Neuronal stem cell (in vitro differentiated cells): ENCODE measurements at regions not wholly inside any gene's neighbourhood (a gene's known extent, or its start where the extent isn't known, plus 50 kb on each side); places are given as distances from the start of the nearest gene placed in this dataset.

ENCODE experiments used
- DNase-seq: peaks from one replicate; pipeline ENCODE4 v3.0.0-alpha.2; 2013; ENCODE audit warnings: low spot score
- H2AFZ ChIP-seq: one replicate; pipeline ENCODE4 v1.6.1; 2013; ENCODE audit warnings: mild to moderate bottlenecking, low read length, inconsistent platforms
- H2AK5ac ChIP-seq: 2 replicates; pipeline ENCODE4 v1.6.1; 2013; ENCODE audit warnings: low read depth, mild to moderate bottlenecking, inconsistent platforms, low read length, moderate library complexity, mixed read lengths
- H2BK120ac ChIP-seq: 2 replicates; pipeline ENCODE4 v1.6.1; 2013; ENCODE audit warnings: low read depth, mild to moderate bottlenecking, inconsistent platforms, low read length, moderate library complexity, mixed read lengths
- H2BK12ac ChIP-seq: one replicate; pipeline ENCODE4 v1.6.1; 2013; ENCODE audit warnings: low read length, inconsistent platforms
- H2BK15ac ChIP-seq: 2 replicates; pipeline ENCODE4 v1.6.1; 2013; ENCODE audit warnings: mild to moderate bottlenecking, low read length, inconsistent platforms, mixed read lengths
- H2BK5ac ChIP-seq: one replicate; pipeline ENCODE4 v1.6.1; 2013; ENCODE audit warnings: inconsistent platforms, mild to moderate bottlenecking, low read length, moderate library complexity
- H3K14ac ChIP-seq: one replicate; pipeline ENCODE4 v1.6.1; 2013; ENCODE audit warnings: low read length, inconsistent platforms
- H3K18ac ChIP-seq: 2 replicates; pipeline ENCODE4 v1.6.1; 2013; ENCODE audit warnings: low read length, inconsistent platforms
- H3K23ac ChIP-seq: 2 replicates; pipeline ENCODE4 v1.6.1; 2013; ENCODE audit warnings: low read depth, mild to moderate bottlenecking, mixed read lengths, low read length, inconsistent platforms; ENCODE audit not compliant: poor library complexity
- H3K27ac ChIP-seq: replicated peaks from 3 replicates; pipeline ENCODE4 v1.5.1; 2013; ENCODE audit warnings: low read length, inconsistent platforms
- H3K27me3 ChIP-seq, 3 experiments: 2 replicates each; pipeline ENCODE4 v1.6.1; 2013; ENCODE audit warnings: low read length in 3 of 3, mild to moderate bottlenecking in 2 of 3, inconsistent platforms in 1 of 3, low read depth in 1 of 3, mixed read lengths in 1 of 3, moderate library complexity in 1 of 3; ENCODE audit not compliant: control insufficient read depth in 3 of 3, insufficient read depth in 3 of 3
- H3K36me3 ChIP-seq, 2 donors: replicated peaks in 1 of 2; 2 replicates each; pipeline ENCODE4 v1.6.1; 2013; ENCODE audit warnings: low read length in 2 of 2; ENCODE audit not compliant: control insufficient read depth in 2 of 2, insufficient read depth in 2 of 2
- H3K4ac ChIP-seq: 2 replicates; pipeline ENCODE4 v1.6.1; 2013; ENCODE audit warnings: inconsistent platforms, mild to moderate bottlenecking, low read length, moderate library complexity
- H3K4me1 ChIP-seq, 2 donors: 1 replicate in 1 of 2; 2 replicates in 1 of 2; pipeline ENCODE4 v1.6.1; 2013; ENCODE audit warnings: low read length in 2 of 2, low read depth in 1 of 2; ENCODE audit not compliant: control insufficient read depth in 2 of 2, insufficient read depth in 1 of 2
- H3K4me2 ChIP-seq: one replicate; pipeline ENCODE4 v1.6.1; 2013; ENCODE audit warnings: mild to moderate bottlenecking, low read length, inconsistent platforms; ENCODE audit not compliant: insufficient read depth, poor library complexity, severe bottlenecking
- H3K4me3 ChIP-seq, 2 donors: 2 replicates each; pipeline ENCODE4 v1.5.1; 2013; ENCODE audit warnings: low read length in 2 of 2, mild to moderate bottlenecking in 2 of 2, inconsistent platforms in 1 of 2, moderate library complexity in 1 of 2
- H3K79me1 ChIP-seq: one replicate; pipeline ENCODE4 v1.6.1; 2013; ENCODE audit warnings: low read depth, mild to moderate bottlenecking, inconsistent platforms, low read length, moderate library complexity
- H3K9ac ChIP-seq: one replicate; pipeline ENCODE4 v1.6.1; 2013; ENCODE audit warnings: mild to moderate bottlenecking, low read depth, low read length, inconsistent platforms; ENCODE audit not compliant: poor library complexity
- H3K9me3 ChIP-seq, 2 donors: replicated peaks in 1 of 2; 2 replicates each; pipeline versions ENCODE3 to v1.6.1; 2013; ENCODE audit warnings: low read length in 2 of 2, mild to moderate bottlenecking in 2 of 2, inconsistent platforms in 1 of 2, low read depth in 1 of 2, mixed read lengths in 1 of 2, moderate library complexity in 1 of 2; ENCODE audit not compliant: control insufficient read depth in 2 of 2, insufficient read depth in 1 of 2
- H4K8ac ChIP-seq: one replicate; pipeline ENCODE4 v1.6.1; 2013; ENCODE audit warnings: low read depth, mild to moderate bottlenecking, inconsistent platforms, low read length, moderate library complexity
- H4K91ac ChIP-seq: one replicate; pipeline ENCODE4 v1.6.1; 2013; ENCODE audit warnings: low read length, low read depth, mild to moderate bottlenecking, inconsistent platforms; ENCODE audit not compliant: poor library complexity
- WGBS, 2 donors: extraction: QIAGEN DNeasy Blood & Tissue Kit; methylation state at CpG; one replicate each; pipeline ENCODE4 v1.1.7; 2013; ENCODE audit warnings: missing lambda C conversion rate in 2 of 2, mixed read lengths in 1 of 2; ENCODE audit not compliant: insufficient read length in 2 of 2, insufficient replicate concordance in 1 of 2; ENCODE audit errors: extremely low coverage in 2 of 2; 5-methylcytosine and 5-hydroxymethylcytosine counted together

DNA sequence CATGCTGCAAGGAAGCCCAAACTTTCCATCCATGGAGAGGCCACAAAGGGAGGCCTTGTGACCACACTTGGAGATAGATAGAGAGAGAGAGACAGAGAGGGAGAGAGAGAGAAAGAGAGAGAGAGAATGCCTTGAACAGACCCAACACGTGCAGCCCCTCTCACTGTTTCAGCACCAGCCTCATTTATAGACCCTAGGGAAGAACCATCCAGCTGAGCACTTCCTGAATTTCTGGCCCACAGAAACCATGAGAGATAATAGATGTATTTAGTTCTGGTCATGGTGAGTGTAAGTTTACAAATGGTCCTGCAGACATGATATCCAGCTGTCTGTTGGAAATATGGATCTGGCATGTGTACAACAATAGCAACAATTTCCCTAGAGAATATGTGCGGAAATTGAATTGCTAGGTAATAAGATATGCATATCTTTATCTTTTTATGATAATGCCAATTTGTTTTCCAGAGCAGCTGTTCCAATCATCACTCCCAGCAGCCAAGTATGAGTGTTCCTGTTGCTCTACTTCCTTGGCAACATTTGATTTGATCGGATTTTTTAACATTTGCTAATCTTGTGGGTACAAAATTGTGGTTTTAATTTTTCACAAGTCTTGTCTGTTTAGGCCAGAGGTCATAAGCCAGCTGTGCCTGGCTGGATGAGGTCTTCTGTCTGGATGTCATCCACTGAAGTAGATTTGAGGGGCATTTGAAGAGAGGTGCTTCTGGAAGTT, 217.3 kb upstream of the IL12B start:
- no peak overlapping the region for H3K27ac ChIP-seq
- H2AK5ac ChIP-seq, result no peak overlapping the region
- H4K91ac ChIP-seq, result no peak overlapping the region
- no peaks in the 10 kb centered on the region for H3K27me3 ChIP-seq
- no peaks in the 10 kb centered on the region for H3K79me1 ChIP-seq
- no peaks in the 10 kb centered on the region for H3K9me3 ChIP-seq
- H2BK12ac ChIP-seq, result no peak overlapping the region
- no peaks in the 10 kb centered on the region for H3K4me1 ChIP-seq
- no peak overlapping the region for H3K9ac ChIP-seq
- WGBS, 2 donors, result no CpG with 5 or more reads among the region's 3 CpGs
- no peak overlapping the region for H3K4me2 ChIP-seq
- H4K8ac ChIP-seq, result no peak overlapping the region
- no peak overlapping the region for H2AFZ ChIP-seq
- H3K4me3 ChIP-seq, result no peak overlapping the region
- no peak overlapping the region for H3K23ac ChIP-seq
- H3K18ac ChIP-seq, result no peak overlapping the region
- H2BK15ac ChIP-seq, result no peak overlapping the region
- H3K4ac ChIP-seq, result no peak overlapping the region
- no peak overlapping the region for H2BK5ac ChIP-seq
- no peak overlapping the region for H2BK120ac ChIP-seq
- DNase-seq, result no peak
- no peaks in the 10 kb centered on the region for H3K36me3 ChIP-seq
- no peak overlapping the region for H3K14ac ChIP-seq

GRCh38 chr5:159548517-159548916, 218.2 kb upstream of the IL12B start:
- Histone ChIP-seq H2BK12ac (no peak overlapping the region), H3K4me1 (peaks cover 0 to 2% of the 10 kb centered on the region in 2 donors), H2AK5ac (no peak overlapping the region), H3K4ac (no peak overlapping the region), H4K91ac (no peak overlapping the region), H3K36me3 (no peaks in the 10 kb centered on the region), H3K9ac (no peak overlapping the region), H3K14ac (no peak overlapping the region), H3K9me3 (no peaks in the 10 kb centered on the region), H2BK15ac (no peak overlapping the region), H2BK5ac (no peak overlapping the region), H2AFZ (no peak overlapping the region), H2BK120ac (no peak overlapping the region), H3K4me3 (no peak overlapping the region), H3K27me3 (no peaks in the 10 kb centered on the region), H3K79me1 (no peaks in the 10 kb centered on the region), H4K8ac (no peak overlapping the region), H3K18ac (no peak overlapping the region), H3K23ac (no peak overlapping the region), H3K4me2 (no peak overlapping the region), H3K27ac (no peak overlapping the region)
- no CpG with 5 or more reads among the region's 3 CpGs for WGBS, 2 donors
- no peak for DNase-seq

DNA sequence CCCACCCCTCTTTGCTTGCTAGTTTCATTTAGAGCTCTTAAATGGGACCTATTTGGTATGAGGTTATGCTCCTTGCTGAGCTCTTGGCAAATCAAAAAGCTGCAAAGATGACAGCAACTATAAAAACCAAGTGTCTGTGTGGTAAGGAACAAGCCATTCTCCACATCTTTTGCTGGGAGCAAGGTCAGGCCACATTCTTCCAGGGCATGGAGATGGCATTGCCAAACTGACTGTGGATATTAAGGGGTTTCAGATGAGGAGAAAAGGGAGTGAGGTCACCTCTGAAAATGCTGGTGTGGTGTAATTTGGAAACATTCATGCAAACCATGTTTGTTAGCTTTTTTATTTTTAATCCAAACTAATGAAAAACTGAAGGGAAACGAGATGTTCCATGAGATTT, 218.8 kb upstream of the IL12B start:
- Histone ChIP-seq H3K27ac (no peak overlapping the region), H3K4me2 (no peak overlapping the region), H3K4ac (no peak overlapping the region), H3K14ac (no peak overlapping the region), H4K8ac (no peak overlapping the region), H3K36me3 (no peaks in the 10 kb centered on the region), H3K9me3 (no peaks in the 10 kb centered on the region), H2AK5ac (no peak overlapping the region), H2BK15ac (no peak overlapping the region), H3K4me3 (no peak overlapping the region), H2AFZ (no peak overlapping the region), H4K91ac (no peak overlapping the region), H3K23ac (no peak overlapping the region), H3K9ac (no peak overlapping the region), H3K4me1 (peaks cover 0 to 2% of the 10 kb centered on the region in 2 donors), H3K79me1 (no peaks in the 10 kb centered on the region), H3K18ac (no peak overlapping the region), H3K27me3 (no peaks in the 10 kb centered on the region), H2BK5ac (no peak overlapping the region), H2BK120ac (no peak overlapping the region), H2BK12ac (no peak overlapping the region)
- WGBS, 2 donors, result no CpG with 5 or more reads among the region's 1 CpG
- DNase-seq, result no peak

- Histone ChIP-seq H3K27ac (no peak overlapping the region), H3K79me1 (no peaks in the 10 kb centered on the region), H3K4me1 (peaks cover 0 to 2% of the 10 kb centered on the region in 2 donors), H3K36me3 (no peaks in the 10 kb centered on the region), H2AFZ (no peak overlapping the region), H3K9me3 (no peaks in the 10 kb centered on the region), H3K14ac (no peak overlapping the region), H2BK15ac (no peak overlapping the region), H2AK5ac (no peak overlapping the region), H4K91ac (no peak overlapping the region), H3K23ac (no peak overlapping the region), H2BK12ac (no peak overlapping the region), H2BK5ac (no peak overlapping the region), H3K9ac (no peak overlapping the region), H3K4me3 (no peak overlapping the region), H2BK120ac (no peak overlapping the region), H3K18ac (no peak overlapping the region), H4K8ac (no peak overlapping the region), H3K27me3 (no peaks in the 10 kb centered on the region), H3K4ac (no peak overlapping the region), H3K4me2 (no peak overlapping the region)
- WGBS, 2 donors, result no CpG with 5 or more reads among the region's 1 CpG
- no peak for DNase-seq
Measured at GRCh38 chr5:159550951-159551350, 220.7 kb upstream of the IL12B start.
